Vagina (tissue), 2 donors: ENCODE measurements at regions not wholly inside any gene's neighbourhood (a gene's known extent, or its start where the extent isn't known, plus 50 kb on each side); places are given as distances from the start of the nearest gene placed in this dataset.
"Not testable (repeated sequence)": the region's sequence is repeated elsewhere in the genome, so short reads cannot be mapped to it uniquely, and the experiment has no call there.

ENCODE experiments used
- DNase-seq, 2 donors: peaks; one replicate each; pipeline ENCODE4 v3.0.0-alpha.2; 2017; ENCODE audit errors: extremely low spot score in 2 of 2
- H3K27ac ChIP-seq: fragments of 200-600 bp; sonication (generic); one replicate; pipeline ENCODE4 v1.5.1; 2019
- H3K27me3 ChIP-seq: fragments of 200-600 bp; sonication (generic); one replicate; pipeline ENCODE4 v1.5.1; 2019
- H3K36me3 ChIP-seq, 2 donors: fragments of 200-600 bp; sonication (generic); one replicate each; pipeline ENCODE4 v1.5.1; 2017 to 2019
- H3K4me1 ChIP-seq: fragments of 200-600 bp; sonication (generic); one replicate; pipeline ENCODE4 v1.5.1; 2019
- H3K4me3 ChIP-seq, 2 donors: fragments of 200-600 bp; sonication (generic); 1 replicate in 1 of 2; 2 replicates in 1 of 2; pipeline ENCODE4 v1.5.1; 2016 to 2019
- H3K9me3 ChIP-seq: fragments of 200-600 bp; sonication (generic); one replicate; pipeline ENCODE4 v1.5.1; 2019
- POLR2A ChIP-seq, 2 donors: fragments of 450-650 bp; IDR thresholded peaks; one replicate each; pipeline ENCODE4 v1.6.1; 2017; ENCODE audit warnings: antibody characterized with exemption in 2 of 2, mild to moderate bottlenecking in 2 of 2, moderate library complexity in 2 of 2
- POLR2AphosphoS5 ChIP-seq, 2 donors: sonication (generic); formaldehyde crosslinking; IDR thresholded peaks; one replicate each; pipeline ENCODE4 v1.9.0; 2017; ENCODE audit warnings: antibody characterized with exemption in 2 of 2, mild to moderate bottlenecking in 2 of 2, low read depth in 1 of 2; ENCODE audit not compliant: insufficient read depth in 1 of 2
- intact Hi-C: fragments of 100-400 bp; cut with DNase I; formaldehyde crosslinking; loops from one replicate; pipeline ENCODE4 v1.15.1; 2023
- TF ChIP-seq, protein P1 (sequence below), 3 experiments: fragments of 450-650 bp in 2 of 3; fragments of 200-600 bp in 1 of 3; sonication (generic) in 1 of 3; IDR thresholded peaks; one replicate each; pipeline ENCODE4 v1.5.1; 2017 to 2019; ENCODE audit warnings: antibody characterized with exemption in 3 of 3, mild to moderate bottlenecking in 2 of 3, moderate library complexity in 2 of 3

GRCh38 chrX:63525491-63525890 is 174.4 kb upstream of the SPIN4 start:
- H3K27me3 ChIP-seq: no peaks in the 10 kb centered on the region
- no peaks in the 10 kb centered on the region for H3K9me3 ChIP-seq
- no peak for DNase-seq
- no peak overlapping the region for H3K27ac ChIP-seq
- H3K36me3 ChIP-seq: no peaks in the 10 kb centered on the region
- no peak for TF ChIP-seq POLR2A (IDR thresholded peaks at IDR 0.05)
- TF ChIP-seq, protein P1, sequence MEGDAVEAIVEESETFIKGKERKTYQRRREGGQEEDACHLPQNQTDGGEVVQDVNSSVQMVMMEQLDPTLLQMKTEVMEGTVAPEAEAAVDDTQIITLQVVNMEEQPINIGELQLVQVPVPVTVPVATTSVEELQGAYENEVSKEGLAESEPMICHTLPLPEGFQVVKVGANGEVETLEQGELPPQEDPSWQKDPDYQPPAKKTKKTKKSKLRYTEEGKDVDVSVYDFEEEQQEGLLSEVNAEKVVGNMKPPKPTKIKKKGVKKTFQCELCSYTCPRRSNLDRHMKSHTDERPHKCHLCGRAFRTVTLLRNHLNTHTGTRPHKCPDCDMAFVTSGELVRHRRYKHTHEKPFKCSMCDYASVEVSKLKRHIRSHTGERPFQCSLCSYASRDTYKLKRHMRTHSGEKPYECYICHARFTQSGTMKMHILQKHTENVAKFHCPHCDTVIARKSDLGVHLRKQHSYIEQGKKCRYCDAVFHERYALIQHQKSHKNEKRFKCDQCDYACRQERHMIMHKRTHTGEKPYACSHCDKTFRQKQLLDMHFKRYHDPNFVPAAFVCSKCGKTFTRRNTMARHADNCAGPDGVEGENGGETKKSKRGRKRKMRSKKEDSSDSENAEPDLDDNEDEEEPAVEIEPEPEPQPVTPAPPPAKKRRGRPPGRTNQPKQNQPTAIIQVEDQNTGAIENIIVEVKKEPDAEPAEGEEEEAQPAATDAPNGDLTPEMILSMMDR (IDR thresholded peaks at IDR 0.05): no peak
- H3K4me1 ChIP-seq: no peaks in the 10 kb centered on the region
- no peak overlapping the region for H3K4me3 ChIP-seq
- intact Hi-C loops: no loop called here

- H3K4me3 ChIP-seq, H3K27ac ChIP-seq, H3K4me1 ChIP-seq, H3K27me3 ChIP-seq, H3K9me3 ChIP-seq, intact Hi-C loops, H3K36me3 ChIP-seq, DNase-seq: not testable (repeated sequence)
Observed at GRCh38 chrX:63519368-63519767, 168.2 kb upstream of the SPIN4 start.

DNA sequence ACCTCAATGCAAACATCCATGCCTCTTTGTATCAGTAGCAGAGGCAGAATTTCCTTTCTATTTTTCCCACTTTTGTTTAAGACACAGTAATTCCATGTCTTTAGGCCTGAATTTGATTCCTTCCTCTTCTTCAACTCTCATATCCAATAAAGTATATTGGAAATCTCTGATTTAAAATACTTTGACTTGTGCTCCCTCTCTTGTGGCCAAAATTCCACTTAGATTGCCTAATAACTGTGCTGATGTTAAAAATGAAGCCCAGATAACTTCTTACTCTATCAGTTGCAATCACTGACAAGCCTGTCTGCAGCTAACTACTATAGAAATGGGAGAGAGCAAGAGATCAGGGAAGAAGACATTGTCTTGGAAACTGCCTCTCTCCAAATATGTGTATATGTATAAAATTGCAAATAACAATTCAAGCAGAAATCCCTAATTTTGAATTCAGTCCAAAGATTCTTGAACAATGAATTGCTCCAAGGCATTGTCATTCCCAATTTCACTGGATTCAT is 163.5 kb upstream of the SPIN4 start:
- TF ChIP-seq POLR2A (IDR thresholded peaks at IDR 0.05) (no peak), POLR2AphosphoS5 (IDR thresholded peaks at IDR 0.05; ENCODE audit: insufficient read depth in 1 of 2, low read depth in 1 of 2) (no peak)
- TF ChIP-seq, protein P1 (IDR thresholded peaks at IDR 0.05): no peak
- Histone ChIP-seq H3K4me3 (no peak overlapping the region), H3K4me1 (peaks cover 14% of the 10 kb centered on the region), H3K9me3 (no peaks in the 10 kb centered on the region), H3K36me3 (no peaks in the 10 kb centered on the region), H3K27ac (no peak overlapping the region), H3K27me3 (no peaks in the 10 kb centered on the region)
- DNase-seq: no peak
- intact Hi-C loops: no loop called here

DNA sequence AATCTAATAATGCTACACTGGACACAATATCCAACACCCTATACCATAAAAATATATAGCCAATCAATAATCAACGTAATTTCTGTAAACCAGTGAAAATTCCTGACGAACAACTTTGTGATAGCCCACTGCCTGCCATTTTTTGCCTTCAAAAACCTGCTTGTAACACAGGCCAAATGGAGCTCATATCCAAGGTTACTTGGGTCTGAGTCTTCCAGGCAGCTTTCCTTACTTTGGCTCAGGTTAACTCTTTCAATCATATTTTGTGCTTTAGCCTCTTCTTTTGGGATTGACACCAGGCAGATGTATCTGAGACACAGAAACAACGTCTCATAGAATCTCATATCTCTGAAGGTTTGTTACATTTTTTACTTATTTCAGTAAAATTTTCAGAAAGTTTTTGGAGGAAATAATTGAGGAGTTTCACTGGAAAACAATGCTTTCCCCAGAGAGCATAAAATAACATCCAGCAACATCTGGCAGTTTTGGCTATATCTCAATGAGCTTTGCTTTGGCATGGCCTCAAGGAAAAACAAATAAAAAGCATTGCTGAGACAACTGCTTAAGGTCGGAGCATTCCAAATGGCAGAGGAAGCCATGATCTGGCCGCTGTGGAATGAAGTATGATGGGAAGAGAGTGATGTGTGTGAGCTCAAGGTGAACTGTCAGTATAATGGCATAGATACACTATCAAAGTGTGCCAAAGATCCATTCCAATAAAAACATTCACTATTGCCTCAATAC is 162.9 kb upstream of the SPIN4 start:
- H3K4me3 ChIP-seq: no peak overlapping the region
- H3K4me1 ChIP-seq: peaks cover 14% of the 10 kb centered on the region
- intact Hi-C loops: no loop called here
- H3K27ac ChIP-seq: no peak overlapping the region
- no peaks in the 10 kb centered on the region for H3K36me3 ChIP-seq
- no peak for DNase-seq
- H3K9me3 ChIP-seq: no peaks in the 10 kb centered on the region
- TF ChIP-seq POLR2AphosphoS5 (IDR thresholded peaks at IDR 0.05; ENCODE audit: insufficient read depth in 1 of 2, low read depth in 1 of 2) (no peak), POLR2A (IDR thresholded peaks at IDR 0.05) (no peak)
- TF ChIP-seq, protein P1 (IDR thresholded peaks at IDR 0.05): no peak
- H3K27me3 ChIP-seq: no peaks in the 10 kb centered on the region

DNA sequence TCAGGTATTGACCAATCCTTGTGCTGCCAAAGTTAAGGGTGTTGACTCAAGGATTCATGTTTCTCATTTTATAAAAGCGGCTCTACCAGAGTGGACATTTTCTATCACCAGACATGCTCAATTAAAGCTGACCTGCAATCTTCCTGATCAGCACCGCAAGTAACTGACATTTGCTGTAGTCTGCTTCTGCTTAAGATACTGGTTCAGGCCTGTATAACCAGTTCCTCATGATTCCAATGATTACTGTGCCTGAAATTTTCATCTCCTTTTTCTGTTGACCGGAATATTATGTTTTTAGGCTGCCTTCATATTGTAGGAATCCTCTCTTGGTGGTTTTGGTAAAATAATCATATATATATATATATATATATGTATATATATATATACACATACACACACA is 160.2 kb upstream of the SPIN4 start:
- no peaks in the 10 kb centered on the region for H3K36me3 ChIP-seq
- no peak for DNase-seq
- H3K9me3 ChIP-seq: no peaks in the 10 kb centered on the region
- no peaks in the 10 kb centered on the region for H3K27me3 ChIP-seq
- no peak overlapping the region for H3K4me3 ChIP-seq
- no peak overlapping the region for H3K27ac ChIP-seq
- peaks cover 14% of the 10 kb centered on the region for H3K4me1 ChIP-seq
- no peak for TF ChIP-seq POLR2A (IDR thresholded peaks at IDR 0.05)
- TF ChIP-seq, protein P1 (IDR thresholded peaks at IDR 0.05): no peak
- no peak for TF ChIP-seq POLR2AphosphoS5 (IDR thresholded peaks at IDR 0.05; ENCODE audit: insufficient read depth in 1 of 2, low read depth in 1 of 2)
- intact Hi-C loops: no loop called here
